Heart left ventricle (tissue), 16 donors: ENCODE measurements at regions not wholly inside any gene's neighbourhood (a gene's known extent, or its start where the extent isn't known, plus 50 kb on each side); places are given as distances from the start of the nearest gene placed in this dataset.
"Not testable (repeated sequence)": the region's sequence is repeated elsewhere in the genome, so short reads cannot be mapped to it uniquely, and the experiment has no call there.

ENCODE experiments used
- ATAC-seq, 4 donors: fragments of 200-7000 bp; cut with Tn5 transposase; one replicate each; pipeline ENCODE4 v1.9.1; 2020 to 2022; ENCODE audit warnings: moderate library complexity in 4 of 4, mild to moderate bottlenecking in 3 of 4, moderate number of reproducible peaks in 1 of 4
- DNase-seq, 5 donors: peaks; one replicate each; pipeline ENCODE4 v3.0.0-alpha.2; 2020
- H3K27ac ChIP-seq, 12 donors: fragments of 200-600 bp; sonication (generic) in 4 of 12; one replicate each; pipeline versions ENCODE4 v1.5.0 to v1.8.0; 2016 to 2022; ENCODE audit warnings: mild to moderate bottlenecking in 2 of 12
- H3K27me3 ChIP-seq, 9 donors: fragments of 200-600 bp; sonication (generic) in 2 of 9; one replicate each; pipeline versions ENCODE4 v1.5.1 to v1.8.0; 2016 to 2022; ENCODE audit warnings: mild to moderate bottlenecking in 3 of 9
- H3K36me3 ChIP-seq, 9 donors: fragments of 200-600 bp; sonication (generic) in 2 of 9; one replicate each; pipeline versions ENCODE4 v1.5.0 to v1.8.0; 2018 to 2022; ENCODE audit warnings: mild to moderate bottlenecking in 2 of 9
- H3K4me1 ChIP-seq, 12 donors: fragments of 200-600 bp; sonication (generic) in 4 of 12; one replicate each; pipeline versions ENCODE4 v1.5.0 to v1.8.0; 2016 to 2022; ENCODE audit warnings: mild to moderate bottlenecking in 3 of 12
- H3K4me3 ChIP-seq, 12 donors: fragments of 200-600 bp; sonication (generic) in 4 of 12; one replicate each; pipeline versions ENCODE4 v1.5.0 to v1.8.0; 2017 to 2022; ENCODE audit warnings: mild to moderate bottlenecking in 9 of 12, moderate library complexity in 4 of 12
- H3K9me3 ChIP-seq, 12 donors: fragments of 200-600 bp; sonication (generic) in 4 of 12; one replicate each; pipeline versions ENCODE4 v1.5.0 to v1.8.0; 2016 to 2022; ENCODE audit warnings: mild to moderate bottlenecking in 1 of 12
- POLR2A ChIP-seq, 2 donors: fragments of 450-650 bp; IDR thresholded peaks; one replicate each; pipeline ENCODE4 v1.6.1; 2017; ENCODE audit warnings: antibody characterized with exemption in 2 of 2, mild to moderate bottlenecking in 2 of 2, moderate library complexity in 2 of 2
- WGBS, 4 donors: extraction: QIAGEN DNeasy Blood & Tissue Kit in 2 of 4; methylation state at CpG; one replicate each; pipeline versions ENCODE4 v1.1.5 to v1.1.7; 2013 to 2018; 5-methylcytosine and 5-hydroxymethylcytosine counted together
- intact Hi-C, 10 donors: fragments of 100-400 bp; cut with DNase I; formaldehyde crosslinking; loops; one replicate each; pipeline versions ENCODE4 v1.11.1 to v1.14.2; 2022
- TF ChIP-seq, protein P1 (sequence below), 12 donors: fragments of 200-600 bp; sonication (generic) in 4 of 12; IDR thresholded peaks; one replicate each; pipeline versions ENCODE4 v1.5.0 to v1.8.0; 2018 to 2022; ENCODE audit warnings: antibody characterized with exemption in 12 of 12, mild to moderate bottlenecking in 5 of 12
- donor health status: ischemic (EF 13 %, LVEDD 7.1; RV severe dilation, severe dysfunction).
- donor health status: healthy with polysubstance abuse.
- donor health status: DM: no; HTN: yes; CAD: no.
- donor health status: DM: no; HTN: no; CAD: no.
- donor health status: ischemic (EF 25% LVEDD 6.9; RV normal size, moderate dysfunction).
- donor health status: ischemic (EF 25% LVEDD 5.7; RV mildly dilated, moderate dysfunction).
- donor health status: healthy.
- donor health status: DM: yes; HTN: yes; CAD: no.
- donor health status: ischemic (EF 35%, LVEDD 5.7; RV mildly dilated, moderate dysfunction).
- donor health status: nonischemic (EF 11% LVEDD 7.7; RV severe dilation, severe dysfunction).
- donor health status: DM: yes; HTN: yes; CAD: no.
- donor health status: PGD.
- donor health status: ischemic (EF 29% LVEDD 5.4; RV normal size, mild dysfunction).
- donor health status: nonischemic (EF 23%, LVEDD 6.1; RV moderate dilation, normal function).

DNA sequence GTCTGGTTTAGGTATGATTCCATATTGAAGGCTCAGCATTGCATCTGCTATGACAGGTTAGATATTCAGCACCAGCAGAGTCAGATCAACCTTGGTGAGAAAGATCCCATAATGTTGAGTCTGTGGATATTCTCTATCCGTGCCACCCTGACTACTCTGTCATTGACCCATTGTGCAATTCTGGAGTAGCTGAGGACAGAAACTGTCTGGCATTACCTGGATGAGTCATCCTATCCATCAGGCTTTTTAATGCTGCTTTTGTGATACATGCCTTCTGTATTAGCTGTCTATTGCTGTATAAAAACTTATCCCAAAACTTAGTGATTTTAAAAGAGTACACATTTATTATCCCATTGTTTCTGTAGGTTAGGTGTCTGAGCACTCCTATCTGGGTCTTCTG is 189.1 kb upstream of the FAT3 start:
- WGBS, 4 donors = 88 to 94% (median 89%) methylated on average over 1 of the region's 1 CpG
- TF ChIP-seq, protein P1, sequence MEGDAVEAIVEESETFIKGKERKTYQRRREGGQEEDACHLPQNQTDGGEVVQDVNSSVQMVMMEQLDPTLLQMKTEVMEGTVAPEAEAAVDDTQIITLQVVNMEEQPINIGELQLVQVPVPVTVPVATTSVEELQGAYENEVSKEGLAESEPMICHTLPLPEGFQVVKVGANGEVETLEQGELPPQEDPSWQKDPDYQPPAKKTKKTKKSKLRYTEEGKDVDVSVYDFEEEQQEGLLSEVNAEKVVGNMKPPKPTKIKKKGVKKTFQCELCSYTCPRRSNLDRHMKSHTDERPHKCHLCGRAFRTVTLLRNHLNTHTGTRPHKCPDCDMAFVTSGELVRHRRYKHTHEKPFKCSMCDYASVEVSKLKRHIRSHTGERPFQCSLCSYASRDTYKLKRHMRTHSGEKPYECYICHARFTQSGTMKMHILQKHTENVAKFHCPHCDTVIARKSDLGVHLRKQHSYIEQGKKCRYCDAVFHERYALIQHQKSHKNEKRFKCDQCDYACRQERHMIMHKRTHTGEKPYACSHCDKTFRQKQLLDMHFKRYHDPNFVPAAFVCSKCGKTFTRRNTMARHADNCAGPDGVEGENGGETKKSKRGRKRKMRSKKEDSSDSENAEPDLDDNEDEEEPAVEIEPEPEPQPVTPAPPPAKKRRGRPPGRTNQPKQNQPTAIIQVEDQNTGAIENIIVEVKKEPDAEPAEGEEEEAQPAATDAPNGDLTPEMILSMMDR (IDR thresholded peaks at IDR 0.05) = no peak
- no peak for TF ChIP-seq POLR2A (IDR thresholded peaks at IDR 0.05)
- intact Hi-C loops = no loop called here
- Histone ChIP-seq H3K36me3 (no peaks in the 10 kb centered on the region), H3K9me3 (peaks cover 0 to 5% (median 0%) of the 10 kb centered on the region in 12 donors), H3K4me3 (no peak overlapping the region), H3K27me3 (no peaks in the 10 kb centered on the region), H3K27ac (no peak overlapping the region), H3K4me1 (no peaks in the 10 kb centered on the region)
- no peak for DNase-seq
- no peak for ATAC-seq

DNA sequence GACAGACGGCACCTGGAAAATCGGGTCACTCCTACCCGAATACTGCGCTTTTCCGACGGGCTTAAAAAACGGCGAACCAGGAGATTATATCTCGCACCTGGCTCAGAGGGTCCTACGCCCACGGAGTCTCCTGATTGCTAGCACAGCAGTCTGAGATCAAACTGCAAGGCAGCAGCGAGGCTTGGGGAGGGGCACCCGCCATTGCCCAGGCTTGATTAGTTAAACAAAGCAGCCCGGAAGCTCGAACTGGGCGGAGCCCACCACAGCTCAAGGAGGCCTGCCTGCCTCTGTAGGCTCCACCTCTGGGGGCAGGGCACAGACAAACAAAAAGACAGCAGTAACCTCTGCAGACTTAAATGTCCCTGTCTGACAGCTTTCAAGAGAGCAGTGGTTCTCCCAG is 197.5 kb upstream of the FAT3 start:
- H3K4me1 ChIP-seq, DNase-seq, ATAC-seq, H3K4me3 ChIP-seq, intact Hi-C loops, H3K36me3 ChIP-seq, H3K27me3 ChIP-seq, H3K9me3 ChIP-seq, H3K27ac ChIP-seq: not testable (repeated sequence)
- 80 to 91% (median 82%) methylated on average over 11 to 16 of the region's 16 CpGs for WGBS, 4 donors

GRCh38 chr11:92026664-92027063 is 198.0 kb upstream of the FAT3 start:
- whole genome bisulfite sequencing, 4 donors = 79 to 96% (median 86%) methylated on average over 7 of the region's 7 CpGs
- DNase-seq = no peak
- H3K4me3 ChIP-seq = no peak overlapping the region
- H3K9me3 ChIP-seq = peaks cover 0 to 5% (median 0%) of the 10 kb centered on the region in 12 donors
- no peak for ATAC-seq
- no peak overlapping the region for H3K27ac ChIP-seq
- no peak for TF ChIP-seq POLR2A (IDR thresholded peaks at IDR 0.05)
- TF ChIP-seq, protein P1 (IDR thresholded peaks at IDR 0.05) = no peak
- no peaks in the 10 kb centered on the region for H3K4me1 ChIP-seq
- intact Hi-C loops = no loop called here
- no peaks in the 10 kb centered on the region for H3K36me3 ChIP-seq
- no peaks in the 10 kb centered on the region for H3K27me3 ChIP-seq

GRCh38 chr11:92024788-92025187 is 199.8 kb upstream of the FAT3 start:
- no peak for DNase-seq
- Histone ChIP-seq H3K4me3 (no peak overlapping the region), H3K9me3 (peaks cover 0 to 10% (median 0%) of the 10 kb centered on the region in 12 donors), H3K36me3 (no peaks in the 10 kb centered on the region), H3K27me3 (no peaks in the 10 kb centered on the region), H3K27ac (no peak overlapping the region), H3K4me1 (no peaks in the 10 kb centered on the region)
- TF ChIP-seq, protein P1 (IDR thresholded peaks at IDR 0.05) = no peak
- TF ChIP-seq POLR2A (IDR thresholded peaks at IDR 0.05) = no peak
- 79 to 85% (median 81%) methylated on average over 2 of the region's 2 CpGs for whole genome bisulfite sequencing, 4 donors
- intact Hi-C loops = no loop called here
- no peak for ATAC-seq

GRCh38 chr11:92022499-92022898 is 202.1 kb upstream of the FAT3 start:
- 90 to 95% (median 91%) methylated on average over 2 of the region's 2 CpGs for WGBS, 4 donors
- no peaks in the 10 kb centered on the region for H3K4me1 ChIP-seq
- no peaks in the 10 kb centered on the region for H3K36me3 ChIP-seq
- intact Hi-C loops = no loop called here
- no peak overlapping the region for H3K4me3 ChIP-seq
- no peak overlapping the region for H3K27ac ChIP-seq
- no peaks in the 10 kb centered on the region for H3K27me3 ChIP-seq
- ATAC-seq (no peak), DNase-seq (no peak)
- peaks cover 0 to 10% (median 0%) of the 10 kb centered on the region in 12 donors for H3K9me3 ChIP-seq
- no peak for TF ChIP-seq POLR2A (IDR thresholded peaks at IDR 0.05)
